Choroid plexus epithelial cell (primary cell): ENCODE measurements at regions not wholly inside any gene's neighbourhood (a gene's known extent, or its start where the extent isn't known, plus 50 kb on each side); places are given as distances from the start of the nearest gene placed in this dataset.

Experiments used
- DNase-seq: peaks from one replicate; pipeline ENCODE4 v3.0.0-alpha.2; 2010; ENCODE audit warnings: low read depth
- H3K4me3 ChIP-seq: 2 replicates; pipeline ENCODE4 v1.5.1; 2011; ENCODE audit warnings: low read depth, mild to moderate bottlenecking, control low read depth, low read length, moderate library complexity
- CTCF ChIP-seq: conservative IDR thresholded peaks from 2 replicates; pipeline ENCODE4 v1.5.1; 2011; ENCODE audit warnings: low read depth, mild to moderate bottlenecking, control low read depth, inconsistent platforms, low read length, moderate library complexity

GRCh38 chr4:159669094-159669493 lies 566.2 kb downstream of the RAPGEF2 start:
- TF ChIP-seq CTCF: no peak
- DNase-seq: no peak
- no peak overlapping the region for H3K4me3 ChIP-seq

GRCh38 chr4:159673221-159673620 lies 570.3 kb downstream of the RAPGEF2 start:
- no peak for TF ChIP-seq CTCF
- no peak overlapping the region for H3K4me3 ChIP-seq
- DNase-seq: no peak

- no peak for TF ChIP-seq CTCF
- H3K4me3 ChIP-seq: no peak overlapping the region
- no peak for DNase-seq
Observed at GRCh38 chr4:159674241-159674640, 571.4 kb downstream of the RAPGEF2 start.

- TF ChIP-seq CTCF: no peak
- H3K4me3 ChIP-seq: no peak overlapping the region
- peak; percentile 73 for DNase-seq
Observed at GRCh38 chr4:159677521-159677920, 574.6 kb downstream of the RAPGEF2 start.

GRCh38 chr4:159682996-159683395 lies 580.1 kb downstream of the RAPGEF2 start:
- TF ChIP-seq CTCF: no peak
- DNase-seq: no peak
- no peak overlapping the region for H3K4me3 ChIP-seq

GRCh38 chr4:159684061-159684460 lies 581.2 kb downstream of the RAPGEF2 start:
- H3K4me3 ChIP-seq: no peak overlapping the region
- no peak for TF ChIP-seq CTCF
- no peak for DNase-seq

GRCh38 chr4:159685340-159686092 lies 582.6 kb downstream of the RAPGEF2 start:
- peak overlapping the region; percentile 6 for H3K4me3 ChIP-seq
- no peak for TF ChIP-seq CTCF
- peak; percentile 80 for DNase-seq
